Thymus (tissue), 11 donors: ENCODE measurements at regions not wholly inside any gene's neighbourhood (a gene's known extent, or its start where the extent isn't known, plus 50 kb on each side); places are given as distances from the start of the nearest gene placed in this dataset.
"Not testable (repeated sequence)": the region's sequence is repeated elsewhere in the genome, so short reads cannot be mapped to it uniquely, and the experiment has no call there.

ENCODE experiments used
- DNase-seq, 9 donors: peaks; one replicate each; pipeline ENCODE4 v3.0.0-alpha.2; 2013; ENCODE audit warnings: low spot score in 9 of 9, low read depth in 6 of 9, missing footprints in 1 of 9
- H3K27ac ChIP-seq, 2 donors: one replicate each; pipeline ENCODE4 v1.5.1; 2013; ENCODE audit warnings: control low read depth in 1 of 2, low read depth in 1 of 2, low read length in 1 of 2, mild to moderate bottlenecking in 1 of 2, moderate library complexity in 1 of 2
- H3K27me3 ChIP-seq, 2 donors: one replicate each; pipeline ENCODE4 v1.5.1; 2013; ENCODE audit warnings: low read length in 1 of 2; ENCODE audit not compliant: control insufficient read depth in 2 of 2, insufficient read depth in 1 of 2
- H3K36me3 ChIP-seq, 2 donors: one replicate each; pipeline ENCODE4 v1.5.1; 2013; ENCODE audit warnings: low read length in 1 of 2, mild to moderate bottlenecking in 1 of 2, moderate library complexity in 1 of 2; ENCODE audit not compliant: control insufficient read depth in 2 of 2, insufficient read depth in 2 of 2
- H3K4me1 ChIP-seq, 2 donors: one replicate each; pipeline ENCODE4 v1.5.1; 2013; ENCODE audit warnings: low read length in 2 of 2; ENCODE audit not compliant: control insufficient read depth in 2 of 2, insufficient read depth in 2 of 2
- H3K4me3 ChIP-seq, 2 donors: one replicate each; pipeline ENCODE4 v1.5.1; 2013; ENCODE audit warnings: low read length in 2 of 2, control low read depth in 1 of 2, mild to moderate bottlenecking in 1 of 2
- H3K9me3 ChIP-seq, 2 donors: one replicate each; pipeline ENCODE4 v1.5.1; 2013; ENCODE audit warnings: low read length in 1 of 2, mild to moderate bottlenecking in 1 of 2; ENCODE audit not compliant: control insufficient read depth in 2 of 2, insufficient read depth in 1 of 2
- WGBS: extraction: QIAGEN DNeasy Blood & Tissue Kit; methylation state at CpG from one replicate; pipeline ENCODE4 v1.1.7; 2013; 5-methylcytosine and 5-hydroxymethylcytosine counted together
- donor health status: healthy.

GRCh38 chr9:71521132-71521531, 247.2 kb downstream of the CEMIP2 start:
- no peaks in the 10 kb centered on the region for H3K36me3 ChIP-seq
- no peaks in the 10 kb centered on the region for H3K27me3 ChIP-seq
- WGBS = 80% methylated on average over 3 of the region's 3 CpGs
- H3K9me3 ChIP-seq = no peaks in the 10 kb centered on the region
- DNase-seq = no peak
- no peak overlapping the region for H3K27ac ChIP-seq
- no peak overlapping the region for H3K4me3 ChIP-seq
- no peaks in the 10 kb centered on the region for H3K4me1 ChIP-seq

DNA sequence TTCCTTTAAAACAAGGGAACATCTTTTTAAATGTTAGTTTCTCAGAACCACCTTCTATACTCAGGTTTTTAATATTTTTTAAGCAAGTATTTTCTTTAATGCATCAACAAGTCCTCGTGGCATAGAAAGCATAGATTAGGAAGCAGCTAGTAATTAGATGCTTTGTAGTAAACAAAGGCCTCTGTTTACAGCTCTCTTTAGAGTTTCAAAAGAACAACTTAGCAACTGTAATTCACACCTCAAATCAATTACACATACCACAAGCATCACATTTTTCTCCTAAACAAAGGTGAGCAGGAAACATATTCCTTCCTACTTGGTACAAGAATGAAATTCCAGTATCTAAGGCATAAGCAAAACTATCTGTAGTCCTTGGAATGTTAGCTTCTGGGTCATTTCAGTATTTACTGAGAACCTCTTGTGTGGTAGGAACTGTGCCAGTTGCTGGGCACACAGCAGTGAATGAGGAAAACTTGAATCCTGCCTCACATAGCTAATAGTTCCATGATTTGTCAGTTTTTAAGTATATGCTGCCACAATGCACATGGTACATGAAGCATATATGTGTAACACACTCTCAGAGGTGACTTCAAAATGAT, 249.1 kb downstream of the CEMIP2 start:
- no peak for DNase-seq
- no peak overlapping the region for H3K27ac ChIP-seq
- H3K36me3 ChIP-seq = no peaks in the 10 kb centered on the region
- H3K4me1 ChIP-seq = no peaks in the 10 kb centered on the region
- no peaks in the 10 kb centered on the region for H3K27me3 ChIP-seq
- 35% methylated on average over 1 of the region's 1 CpG for WGBS
- no peaks in the 10 kb centered on the region for H3K9me3 ChIP-seq
- H3K4me3 ChIP-seq = no peak overlapping the region

GRCh38 chr9:71518045-71518827, 250.1 kb downstream of the CEMIP2 start:
- WGBS = 93% methylated on average over 3 of the region's 3 CpGs
- Histone ChIP-seq H3K27me3 (no peaks in the 10 kb centered on the region), H3K4me3 (no peak overlapping the region), H3K4me1 (no peaks in the 10 kb centered on the region), H3K9me3 (no peaks in the 10 kb centered on the region), H3K36me3 (no peaks in the 10 kb centered on the region), H3K27ac (no peak overlapping the region)
- no peak for DNase-seq

- Histone ChIP-seq H3K4me1 (no peaks in the 10 kb centered on the region), H3K36me3 (no peaks in the 10 kb centered on the region), H3K9me3 (no peaks in the 10 kb centered on the region), H3K27me3 (no peaks in the 10 kb centered on the region), H3K4me3 (no peak overlapping the region), H3K27ac (no peak overlapping the region)
- 88% methylated on average over 1 of the region's 1 CpG for WGBS
- no peak for DNase-seq
Observed at GRCh38 chr9:71515626-71516025, 252.7 kb downstream of the CEMIP2 start.

- no peak overlapping the region for H3K27ac ChIP-seq
- 91% methylated on average over 4 of the region's 4 CpGs for WGBS
- H3K27me3 ChIP-seq = no peaks in the 10 kb centered on the region
- H3K36me3 ChIP-seq = no peaks in the 10 kb centered on the region
- H3K4me1 ChIP-seq = no peaks in the 10 kb centered on the region
- no peak overlapping the region for H3K4me3 ChIP-seq
- DNase-seq = no peak
- no peaks in the 10 kb centered on the region for H3K9me3 ChIP-seq
Observed at GRCh38 chr9:71515107-71515506, 253.2 kb downstream of the CEMIP2 start.

GRCh38 chr9:71514344-71514975, 253.9 kb downstream of the CEMIP2 start:
- H3K4me1 ChIP-seq = no peaks in the 10 kb centered on the region
- no peaks in the 10 kb centered on the region for H3K36me3 ChIP-seq
- WGBS = 93% methylated on average over 2 of the region's 2 CpGs
- H3K4me3 ChIP-seq = no peak overlapping the region
- no peak for DNase-seq
- no peaks in the 10 kb centered on the region for H3K9me3 ChIP-seq
- H3K27ac ChIP-seq = no peak overlapping the region
- no peaks in the 10 kb centered on the region for H3K27me3 ChIP-seq

GRCh38 chr9:71509054-71509453, 259.3 kb downstream of the CEMIP2 start:
- no peaks in the 10 kb centered on the region for H3K9me3 ChIP-seq
- H3K36me3 ChIP-seq = no peaks in the 10 kb centered on the region

DNA sequence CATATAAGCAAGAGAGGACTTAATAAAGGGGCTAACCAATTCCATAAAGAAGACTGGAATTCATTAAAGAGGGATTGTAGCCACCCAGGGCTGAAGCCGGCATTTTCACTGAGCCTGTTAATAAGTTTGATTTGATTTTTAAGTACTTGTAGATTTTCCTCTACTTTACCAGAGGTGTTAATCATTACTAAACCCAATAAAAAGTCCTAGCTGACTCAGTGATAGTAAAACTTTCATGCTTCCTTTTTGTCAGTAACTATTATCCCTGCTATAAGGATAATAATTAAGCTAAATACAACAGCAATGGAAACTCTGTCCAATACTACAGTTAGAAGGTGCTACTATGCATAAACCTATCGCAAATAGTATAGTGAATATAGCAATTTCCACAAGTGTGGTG, 260.2 kb downstream of the CEMIP2 start:
- H3K36me3 ChIP-seq, H3K27me3 ChIP-seq, H3K4me3 ChIP-seq, H3K4me1 ChIP-seq, DNase-seq, H3K9me3 ChIP-seq, H3K27ac ChIP-seq: not testable (repeated sequence)
- 97% methylated on average over 2 of the region's 2 CpGs for WGBS

More at GRCh38 chr9:71509054-71509453, 259.3 kb downstream of the CEMIP2 start:
- no peaks in the 10 kb centered on the region for H3K27me3 ChIP-seq
- H3K4me1 ChIP-seq = no peaks in the 10 kb centered on the region
- H3K4me3 ChIP-seq = no peak overlapping the region
- no peak for DNase-seq
- no peak overlapping the region for H3K27ac ChIP-seq

- Histone ChIP-seq H3K27ac (no peak overlapping the region), H3K9me3 (no peaks in the 10 kb centered on the region), H3K36me3 (no peaks in the 10 kb centered on the region), H3K27me3 (no peaks in the 10 kb centered on the region), H3K4me3 (no peak overlapping the region), H3K4me1 (no peaks in the 10 kb centered on the region)
- DNase-seq = no peak
- WGBS = 96% methylated on average over 1 of the region's 1 CpG
Observed at GRCh38 chr9:71506821-71507220, 261.5 kb downstream of the CEMIP2 start.
